C4-2B (cell line): ENCODE measurements at regions not wholly inside any gene's neighbourhood (a gene's known extent, or its start where the extent isn't known, plus 50 kb on each side); places are given as distances from the start of the nearest gene placed in this dataset.
A peak's percentile ranks its signal among the peaks of the same experiment; 100 is the strongest.
"Not testable (repeated sequence)": the region's sequence is repeated elsewhere in the genome, so short reads cannot be mapped to it uniquely, and the experiment has no call there.

Source experiments
- H3K27ac ChIP-seq: fragments of 450-650 bp; 2 replicates; pipeline ENCODE4 v1.5.1; 2017
- ZFX ChIP-seq: fragments of 450-650 bp; IDR thresholded peaks from 2 replicates; pipeline ENCODE4 v1.6.1; 2017
- TF ChIP-seq, protein P1 (sequence below): fragments of 450-650 bp; conservative IDR thresholded peaks from 2 replicates; pipeline ENCODE4 v1.5.1; 2017; ENCODE audit warnings: mild to moderate bottlenecking

GRCh38 chr13:60679131-60679530 is 282.1 kb downstream of the TDRD3 start:
- no peak overlapping the region for H3K27ac ChIP-seq
- TF ChIP-seq, protein P1, sequence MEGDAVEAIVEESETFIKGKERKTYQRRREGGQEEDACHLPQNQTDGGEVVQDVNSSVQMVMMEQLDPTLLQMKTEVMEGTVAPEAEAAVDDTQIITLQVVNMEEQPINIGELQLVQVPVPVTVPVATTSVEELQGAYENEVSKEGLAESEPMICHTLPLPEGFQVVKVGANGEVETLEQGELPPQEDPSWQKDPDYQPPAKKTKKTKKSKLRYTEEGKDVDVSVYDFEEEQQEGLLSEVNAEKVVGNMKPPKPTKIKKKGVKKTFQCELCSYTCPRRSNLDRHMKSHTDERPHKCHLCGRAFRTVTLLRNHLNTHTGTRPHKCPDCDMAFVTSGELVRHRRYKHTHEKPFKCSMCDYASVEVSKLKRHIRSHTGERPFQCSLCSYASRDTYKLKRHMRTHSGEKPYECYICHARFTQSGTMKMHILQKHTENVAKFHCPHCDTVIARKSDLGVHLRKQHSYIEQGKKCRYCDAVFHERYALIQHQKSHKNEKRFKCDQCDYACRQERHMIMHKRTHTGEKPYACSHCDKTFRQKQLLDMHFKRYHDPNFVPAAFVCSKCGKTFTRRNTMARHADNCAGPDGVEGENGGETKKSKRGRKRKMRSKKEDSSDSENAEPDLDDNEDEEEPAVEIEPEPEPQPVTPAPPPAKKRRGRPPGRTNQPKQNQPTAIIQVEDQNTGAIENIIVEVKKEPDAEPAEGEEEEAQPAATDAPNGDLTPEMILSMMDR = no peak
- no peak for TF ChIP-seq ZFX

DNA sequence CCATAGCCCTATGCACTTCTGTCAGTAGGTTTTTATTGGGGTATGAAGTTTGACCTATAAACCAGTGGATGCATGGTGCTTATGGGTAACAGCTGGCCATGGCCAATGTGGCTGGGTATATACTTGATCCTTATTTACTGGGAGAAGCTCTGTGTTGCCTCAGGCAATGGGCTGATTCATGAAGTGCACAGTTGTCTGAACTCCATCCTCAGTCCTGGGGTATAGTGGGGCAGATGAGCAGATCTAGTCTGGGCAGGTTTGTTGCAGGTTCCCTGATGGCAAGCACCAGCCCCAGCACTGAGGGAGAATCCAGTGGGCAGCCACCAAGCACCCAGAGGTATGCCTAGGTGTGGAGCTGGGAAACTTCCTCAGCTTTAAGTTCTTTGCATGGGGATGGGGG is 274.4 kb downstream of the TDRD3 start:
- H3K27ac ChIP-seq = no peak overlapping the region
- no peak for TF ChIP-seq ZFX
- TF ChIP-seq, protein P1 = no peak

- TF ChIP-seq, protein P1 = no peak
- no peak for TF ChIP-seq ZFX
- no peak overlapping the region for H3K27ac ChIP-seq
Observed at GRCh38 chr13:60663788-60664187, 266.8 kb downstream of the TDRD3 start.

GRCh38 chr13:60662595-60662994 is 265.6 kb downstream of the TDRD3 start:
- TF ChIP-seq, protein P1 = no peak
- TF ChIP-seq ZFX = no peak
- no peak overlapping the region for H3K27ac ChIP-seq

GRCh38 chr13:60661521-60661920 is 264.5 kb downstream of the TDRD3 start:
- TF ChIP-seq, protein P1 = no peak
- no peak for TF ChIP-seq ZFX

DNA sequence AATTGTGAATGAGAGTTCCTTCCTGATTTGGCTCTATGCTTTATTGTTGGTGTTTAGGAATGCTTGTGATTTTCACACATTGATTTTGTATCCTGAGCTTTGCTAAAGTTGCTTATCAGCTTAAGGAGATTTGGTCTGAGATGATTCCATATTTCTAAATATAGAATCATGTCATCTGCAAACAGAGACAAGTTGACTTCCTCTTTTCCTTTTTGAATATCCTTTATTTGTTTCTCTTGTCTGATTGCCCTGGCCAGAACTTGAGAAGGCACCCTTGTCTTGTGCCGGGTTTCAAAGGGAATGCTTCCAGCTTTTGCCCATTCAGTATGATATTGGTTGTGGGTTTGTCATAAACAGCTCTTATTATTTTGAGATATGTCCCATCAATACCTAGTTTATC is 260.6 kb downstream of the TDRD3 start:
- not testable (repeated sequence) for H3K27ac ChIP-seq

More at GRCh38 chr13:60661521-60661920, 264.5 kb downstream of the TDRD3 start:
- no peak overlapping the region for H3K27ac ChIP-seq

DNA sequence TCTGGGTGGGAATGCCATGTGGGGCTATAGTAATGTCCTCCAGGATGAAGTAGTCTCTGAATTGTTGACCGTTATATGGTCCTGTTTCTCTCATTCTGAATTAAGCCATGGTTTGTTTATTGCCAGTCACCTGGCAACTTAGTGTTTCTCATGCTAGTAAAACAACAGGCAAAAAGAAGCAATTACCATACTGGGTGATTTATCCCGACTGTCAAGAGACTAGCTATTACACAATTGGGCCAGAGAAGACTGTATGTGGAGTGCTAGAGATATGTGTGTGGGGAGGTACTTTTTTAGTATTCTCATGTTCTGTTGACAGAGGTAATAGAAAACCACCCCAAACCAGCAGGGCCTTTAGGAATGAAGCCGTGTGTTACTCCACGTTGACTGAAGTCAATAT is 258.2 kb downstream of the TDRD3 start:
- TF ChIP-seq ZFX = no peak
- TF ChIP-seq, protein P1 = no peak
- no peak overlapping the region for H3K27ac ChIP-seq

DNA sequence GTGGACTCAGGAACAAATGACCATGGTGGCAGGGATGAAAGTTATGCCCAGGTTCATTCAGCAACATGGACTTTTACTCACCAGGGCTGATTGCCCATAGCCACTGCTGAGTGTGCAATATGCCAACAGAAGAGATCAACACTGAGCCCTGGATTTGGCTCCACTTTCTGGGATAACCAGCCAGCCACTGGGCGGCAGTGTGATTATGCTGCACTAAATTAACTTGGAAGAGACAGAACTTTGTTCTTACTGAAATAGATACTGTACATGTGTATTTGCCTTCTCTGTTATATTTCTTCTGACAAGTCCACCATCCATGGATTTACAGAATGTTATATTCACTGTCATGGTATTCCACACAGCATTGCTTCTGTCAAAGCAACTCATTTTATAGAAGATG is 257.4 kb downstream of the TDRD3 start:
- no peak overlapping the region for H3K27ac ChIP-seq
- TF ChIP-seq, protein P1 = peak; percentile 81
- no peak for TF ChIP-seq ZFX
